Thoracic aorta (tissue), 2 donors: ENCODE measurements at regions not wholly inside any gene's neighbourhood (a gene's known extent, or its start where the extent isn't known, plus 50 kb on each side); places are given as distances from the start of the nearest gene placed in this dataset.

Source experiments
- ATAC-seq: fragments of 150-250 bp; one replicate; pipeline ENCODE4 v1.8.0; 2017; ENCODE audit warnings: low read depth; ENCODE audit not compliant: insufficient number of reproducible peaks, low FRiP score
- DNase-seq: peaks from one replicate; pipeline ENCODE4 v3.0.0-alpha.2; 2020; ENCODE audit warnings: low spot score
- H3K27ac ChIP-seq, 2 donors: fragments of 200-600 bp; sonication (generic); 1 replicate in 1 of 2; 2 replicates in 1 of 2; pipeline ENCODE4 v1.5.1; 2016; ENCODE audit warnings: mild to moderate bottlenecking in 2 of 2, moderate library complexity in 2 of 2
- H3K27me3 ChIP-seq: fragments of 200-600 bp; sonication (generic); replicated peaks from 2 replicates; pipeline ENCODE4 v1.6.0; 2016; ENCODE audit warnings: mild to moderate bottlenecking; ENCODE audit not compliant: insufficient read depth
- H3K36me3 ChIP-seq: fragments of 200-600 bp; sonication (generic); one replicate; pipeline ENCODE4 v1.5.1; 2016
- H3K4me1 ChIP-seq, 2 donors: fragments of 200-600 bp; sonication (generic); 1 replicate in 1 of 2; 2 replicates in 1 of 2; pipeline versions ENCODE4 v1.5.1 to v1.6.0; 2016; ENCODE audit warnings: low read depth in 2 of 2, mild to moderate bottlenecking in 1 of 2; ENCODE audit not compliant: control insufficient read depth in 1 of 2
- H3K4me3 ChIP-seq: fragments of 200-600 bp; sonication (generic); 2 replicates; pipeline ENCODE4 v1.5.1; 2016; ENCODE audit warnings: mild to moderate bottlenecking
- H3K9me3 ChIP-seq: fragments of 200-600 bp; sonication (generic); 2 replicates; pipeline ENCODE4 v1.5.1; 2016
- CTCF ChIP-seq: fragments of 200-600 bp; sonication (generic); IDR thresholded peaks from one replicate; pipeline ENCODE4 v1.5.1; 2019; ENCODE audit warnings: antibody characterized with exemption

GRCh38 chr2:219856602-219857001, 229.2 kb downstream of the SLC4A3 start:
- TF ChIP-seq CTCF = no peak
- DNase-seq (no peak), ATAC-seq (no peak)
- Histone ChIP-seq H3K36me3 (no peaks in the 10 kb centered on the region), H3K27ac (no peak overlapping the region), H3K4me1 (peaks cover 0 to 7% of the 10 kb centered on the region in 2 donors), H3K9me3 (no peaks in the 10 kb centered on the region), H3K4me3 (no peak overlapping the region), H3K27me3 (no peaks in the 10 kb centered on the region)

- TF ChIP-seq CTCF = no peak
- Histone ChIP-seq H3K4me3 (no peak overlapping the region), H3K27ac (no peak overlapping the region), H3K9me3 (no peaks in the 10 kb centered on the region), H3K27me3 (no peaks in the 10 kb centered on the region), H3K4me1 (no peaks in the 10 kb centered on the region), H3K36me3 (no peaks in the 10 kb centered on the region)
- no peak for DNase-seq
- no peak for ATAC-seq
Observed at GRCh38 chr2:219857751-219858150, 230.3 kb downstream of the SLC4A3 start.

- no peaks in the 10 kb centered on the region for H3K36me3 ChIP-seq
- no peaks in the 10 kb centered on the region for H3K27me3 ChIP-seq
- DNase-seq (no peak), ATAC-seq (no peak)
- H3K27ac ChIP-seq = no peak overlapping the region
- no peak overlapping the region for H3K4me3 ChIP-seq
- H3K4me1 ChIP-seq = no peaks in the 10 kb centered on the region
- H3K9me3 ChIP-seq = no peaks in the 10 kb centered on the region
- no peak for TF ChIP-seq CTCF
Observed at GRCh38 chr2:219861307-219861706, 233.9 kb downstream of the SLC4A3 start.

GRCh38 chr2:219864154-219864553, 236.7 kb downstream of the SLC4A3 start:
- ATAC-seq (no peak), DNase-seq (no peak)
- Histone ChIP-seq H3K4me3 (no peak overlapping the region), H3K36me3 (no peaks in the 10 kb centered on the region), H3K27ac (no peak overlapping the region), H3K4me1 (no peaks in the 10 kb centered on the region), H3K9me3 (no peaks in the 10 kb centered on the region), H3K27me3 (no peaks in the 10 kb centered on the region)
- TF ChIP-seq CTCF = no peak

GRCh38 chr2:219868635-219869034, 241.2 kb downstream of the SLC4A3 start:
- TF ChIP-seq CTCF = no peak
- Histone ChIP-seq H3K27me3 (no peaks in the 10 kb centered on the region), H3K27ac (no peak overlapping the region), H3K4me3 (no peak overlapping the region), H3K4me1 (no peaks in the 10 kb centered on the region), H3K9me3 (no peaks in the 10 kb centered on the region), H3K36me3 (no peaks in the 10 kb centered on the region)
- DNase-seq (no peak), ATAC-seq (no peak)
